ENCODE measurements at regions not wholly inside any gene's neighbourhood (a gene's known extent, or its start where the extent isn't known, plus 50 kb on each side); places are given as distances from the start of the nearest gene placed in this dataset.

DNA sequence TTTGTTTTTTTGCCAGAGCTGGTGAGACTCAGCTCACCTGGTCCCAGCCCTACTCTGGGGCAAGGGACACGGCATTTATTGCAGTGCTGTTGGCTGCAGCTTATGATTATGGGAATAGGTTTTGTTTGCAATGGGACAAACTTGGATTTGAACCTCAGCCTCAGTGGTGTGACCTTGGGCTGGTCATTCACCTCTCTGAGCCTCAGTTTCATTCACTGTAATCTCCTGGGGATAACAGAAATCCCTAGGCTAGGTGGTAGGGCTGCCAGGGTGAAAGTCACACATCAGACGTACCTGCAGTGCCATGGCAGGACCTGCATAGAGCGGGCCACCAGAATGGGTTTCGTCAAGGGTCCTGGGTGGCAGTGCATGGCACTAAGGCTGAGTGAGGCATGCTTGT, 73.7 kb upstream of the MEDAG start:
- TF ChIP-seq, protein P1, sequence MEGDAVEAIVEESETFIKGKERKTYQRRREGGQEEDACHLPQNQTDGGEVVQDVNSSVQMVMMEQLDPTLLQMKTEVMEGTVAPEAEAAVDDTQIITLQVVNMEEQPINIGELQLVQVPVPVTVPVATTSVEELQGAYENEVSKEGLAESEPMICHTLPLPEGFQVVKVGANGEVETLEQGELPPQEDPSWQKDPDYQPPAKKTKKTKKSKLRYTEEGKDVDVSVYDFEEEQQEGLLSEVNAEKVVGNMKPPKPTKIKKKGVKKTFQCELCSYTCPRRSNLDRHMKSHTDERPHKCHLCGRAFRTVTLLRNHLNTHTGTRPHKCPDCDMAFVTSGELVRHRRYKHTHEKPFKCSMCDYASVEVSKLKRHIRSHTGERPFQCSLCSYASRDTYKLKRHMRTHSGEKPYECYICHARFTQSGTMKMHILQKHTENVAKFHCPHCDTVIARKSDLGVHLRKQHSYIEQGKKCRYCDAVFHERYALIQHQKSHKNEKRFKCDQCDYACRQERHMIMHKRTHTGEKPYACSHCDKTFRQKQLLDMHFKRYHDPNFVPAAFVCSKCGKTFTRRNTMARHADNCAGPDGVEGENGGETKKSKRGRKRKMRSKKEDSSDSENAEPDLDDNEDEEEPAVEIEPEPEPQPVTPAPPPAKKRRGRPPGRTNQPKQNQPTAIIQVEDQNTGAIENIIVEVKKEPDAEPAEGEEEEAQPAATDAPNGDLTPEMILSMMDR (IDR thresholded peaks at IDR 0.05 in 2 of 3, conservative IDR thresholded peaks at IDR 0.05 in 1 of 3; ENCODE audit: control insufficient read depth in 2 of 3, extremely low read depth in 1 of 3, insufficient read depth in 1 of 3, low read depth in 3 of 3, low read length in 3 of 3): no peak
- no peak for TF ChIP-seq TARDBP (IDR thresholded peaks at IDR 0.05; ENCODE audit: borderline replicate concordance)

Data from GM12878 (cell line).